Ovary (tissue), 3 donors: ENCODE measurements at regions not wholly inside any gene's neighbourhood (a gene's known extent, or its start where the extent isn't known, plus 50 kb on each side); places are given as distances from the start of the nearest gene placed in this dataset.

ENCODE experiments used
- EP300 ChIP-seq: sonication (generic); formaldehyde crosslinking; IDR thresholded peaks from one replicate; pipeline ENCODE4 v1.6.1; 2017; ENCODE audit warnings: antibody characterized with exemption
- POLR2A ChIP-seq: fragments of 450-650 bp; IDR thresholded peaks from one replicate; pipeline ENCODE4 v1.6.1; 2017; ENCODE audit warnings: antibody characterized with exemption, mild to moderate bottlenecking, moderate library complexity
- TF ChIP-seq, protein P1 (sequence below), 3 donors: fragments of 450-650 bp in 2 of 3; fragments of 200-600 bp in 1 of 3; IDR thresholded peaks; one replicate each; pipeline versions ENCODE4 v1.5.1 to v1.8.0; 2016 to 2022; ENCODE audit warnings: antibody characterized with exemption in 3 of 3, mild to moderate bottlenecking in 1 of 3
- donor health status: DM: no; HTN: no; CAD: no.

- TF ChIP-seq, protein P1, sequence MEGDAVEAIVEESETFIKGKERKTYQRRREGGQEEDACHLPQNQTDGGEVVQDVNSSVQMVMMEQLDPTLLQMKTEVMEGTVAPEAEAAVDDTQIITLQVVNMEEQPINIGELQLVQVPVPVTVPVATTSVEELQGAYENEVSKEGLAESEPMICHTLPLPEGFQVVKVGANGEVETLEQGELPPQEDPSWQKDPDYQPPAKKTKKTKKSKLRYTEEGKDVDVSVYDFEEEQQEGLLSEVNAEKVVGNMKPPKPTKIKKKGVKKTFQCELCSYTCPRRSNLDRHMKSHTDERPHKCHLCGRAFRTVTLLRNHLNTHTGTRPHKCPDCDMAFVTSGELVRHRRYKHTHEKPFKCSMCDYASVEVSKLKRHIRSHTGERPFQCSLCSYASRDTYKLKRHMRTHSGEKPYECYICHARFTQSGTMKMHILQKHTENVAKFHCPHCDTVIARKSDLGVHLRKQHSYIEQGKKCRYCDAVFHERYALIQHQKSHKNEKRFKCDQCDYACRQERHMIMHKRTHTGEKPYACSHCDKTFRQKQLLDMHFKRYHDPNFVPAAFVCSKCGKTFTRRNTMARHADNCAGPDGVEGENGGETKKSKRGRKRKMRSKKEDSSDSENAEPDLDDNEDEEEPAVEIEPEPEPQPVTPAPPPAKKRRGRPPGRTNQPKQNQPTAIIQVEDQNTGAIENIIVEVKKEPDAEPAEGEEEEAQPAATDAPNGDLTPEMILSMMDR (IDR thresholded peaks at IDR 0.05), result no peak
- no peak for TF ChIP-seq POLR2A
- no peak for TF ChIP-seq EP300
These were observed 174.6 kb downstream of the ANXA2 start for GRCh38 chr15:60223176-60223575.
